ENCODE measurements at regions not wholly inside any gene's neighbourhood (a gene's known extent, or its start where the extent isn't known, plus 50 kb on each side); places are given as distances from the start of the nearest gene placed in this dataset.

- CTCF ChIA-PET = interaction anchor here (0.7 to 1.4 kb wide), 10 partner anchors 10 to 825 kb away, joined by 3 to 5 read pairs (median 3); no protein-coding TSS in a partner anchor
- Mint-ChIP-seq H3K9me3 (no peaks in the 10 kb centered on the region), H3K4me3 (no peak overlapping the region), H3K27me3 (ENCODE audit: low read depth) (peaks cover 14% of the 10 kb centered on the region), H3K4me1 (ENCODE audit: low read depth) (no peaks in the 10 kb centered on the region), H3K36me3 (ENCODE audit: low read depth) (no peaks in the 10 kb centered on the region), H3K27ac (no peak overlapping the region)
- intact Hi-C loops (cut with micrococcal nuclease) = no loop called here
- no peak for DNase-seq
Measured at GRCh38 chr1:199685369-199685768, 342.1 kb upstream of the NR5A2 start.

GRCh38 chr1:199687321-199687720, 340.2 kb upstream of the NR5A2 start:
- intact Hi-C loops (cut with micrococcal nuclease) = no loop called here
- Mint-ChIP-seq H3K4me3 (no peak overlapping the region), H3K36me3 (ENCODE audit: low read depth) (no peaks in the 10 kb centered on the region), H3K27ac (no peak overlapping the region), H3K9me3 (no peaks in the 10 kb centered on the region), H3K27me3 (ENCODE audit: low read depth) (peaks cover 22% of the 10 kb centered on the region), H3K4me1 (ENCODE audit: low read depth) (no peaks in the 10 kb centered on the region)
- no peak for DNase-seq
- CTCF ChIA-PET = no interaction called here

- no peak overlapping the region for H3K4me3 Mint-ChIP-seq
- no peaks in the 10 kb centered on the region for H3K9me3 Mint-ChIP-seq
- H3K27me3 Mint-ChIP-seq (ENCODE audit: low read depth) = peaks cover 25% of the 10 kb centered on the region
- intact Hi-C loops (cut with micrococcal nuclease) = no loop called here
- no peak for DNase-seq
- CTCF ChIA-PET = interaction anchor here (0.6 to 1.1 kb wide), 3 partner anchors 11 to 801 kb away, joined by 3 to 4 read pairs (median 3); no protein-coding TSS in a partner anchor
- no peaks in the 10 kb centered on the region for H3K36me3 Mint-ChIP-seq (ENCODE audit: low read depth)
- H3K4me1 Mint-ChIP-seq (ENCODE audit: low read depth) = no peaks in the 10 kb centered on the region
- no peak overlapping the region for H3K27ac Mint-ChIP-seq
Measured at GRCh38 chr1:199688133-199688676, 339.3 kb upstream of the NR5A2 start.

- Mint-ChIP-seq H3K36me3 (ENCODE audit: low read depth) (no peaks in the 10 kb centered on the region), H3K27ac (no peak overlapping the region), H3K27me3 (ENCODE audit: low read depth) (peaks cover 25% of the 10 kb centered on the region), H3K4me1 (ENCODE audit: low read depth) (no peaks in the 10 kb centered on the region), H3K9me3 (no peaks in the 10 kb centered on the region), H3K4me3 (no peak overlapping the region)
- no peak for DNase-seq
- intact Hi-C loops (cut with micrococcal nuclease) = no loop called here
- CTCF ChIA-PET = interaction anchor here (0.6 to 1.1 kb wide), 3 partner anchors 11 to 1155 kb away, joined by 3 to 6 read pairs (median 4); no protein-coding TSS in a partner anchor
Measured at GRCh38 chr1:199688774-199689173, 338.7 kb upstream of the NR5A2 start.

- no peak for DNase-seq
- Mint-ChIP-seq H3K4me3 (no peak overlapping the region), H3K9me3 (no peaks in the 10 kb centered on the region), H3K36me3 (ENCODE audit: low read depth) (no peaks in the 10 kb centered on the region), H3K4me1 (ENCODE audit: low read depth) (no peaks in the 10 kb centered on the region), H3K27ac (no peak overlapping the region), H3K27me3 (ENCODE audit: low read depth) (peaks cover 35% of the 10 kb centered on the region)
- CTCF ChIA-PET = no interaction called here
- intact Hi-C loops (cut with micrococcal nuclease) = no loop called here
Measured at GRCh38 chr1:199690496-199690895, 337.0 kb upstream of the NR5A2 start.

GRCh38 chr1:199691540-199691939, 336.0 kb upstream of the NR5A2 start:
- Mint-ChIP-seq H3K27me3 (ENCODE audit: low read depth) (peaks cover 36% of the 10 kb centered on the region), H3K4me1 (ENCODE audit: low read depth) (no peaks in the 10 kb centered on the region), H3K27ac (no peak overlapping the region), H3K36me3 (ENCODE audit: low read depth) (no peaks in the 10 kb centered on the region), H3K9me3 (no peaks in the 10 kb centered on the region), H3K4me3 (no peak overlapping the region)
- CTCF ChIA-PET = interaction anchor here (0.7 kb wide), 1 partner anchor 212 kb away, joined by 3 read pairs; no protein-coding TSS in a partner anchor
- DNase-seq = no peak
- intact Hi-C loops (cut with micrococcal nuclease) = no loop called here

- no peaks in the 10 kb centered on the region for H3K36me3 Mint-ChIP-seq (ENCODE audit: low read depth)
- intact Hi-C loops (cut with micrococcal nuclease) = no loop called here
Measured at GRCh38 chr1:199693724-199694123, 333.8 kb upstream of the NR5A2 start.

GRCh38 chr1:199696225-199696624, 331.3 kb upstream of the NR5A2 start:
- CTCF ChIA-PET = no interaction called here
- Mint-ChIP-seq H3K36me3 (ENCODE audit: low read depth) (no peaks in the 10 kb centered on the region), H3K9me3 (no peaks in the 10 kb centered on the region)

More at GRCh38 chr1:199693724-199694123, 333.8 kb upstream of the NR5A2 start:
- Mint-ChIP-seq H3K27ac (no peak overlapping the region), H3K27me3 (ENCODE audit: low read depth) (peaks cover 31% of the 10 kb centered on the region), H3K9me3 (no peaks in the 10 kb centered on the region), H3K4me3 (no peak overlapping the region), H3K4me1 (ENCODE audit: low read depth) (no peaks in the 10 kb centered on the region)
- no peak for DNase-seq
- CTCF ChIA-PET = no interaction called here

GRCh38 chr1:199698222-199698621, 329.3 kb upstream of the NR5A2 start:
- H3K4me3 Mint-ChIP-seq = no peak overlapping the region
- CTCF ChIA-PET = no interaction called here
- H3K36me3 Mint-ChIP-seq (ENCODE audit: low read depth) = no peaks in the 10 kb centered on the region
- no peak for DNase-seq
- H3K27me3 Mint-ChIP-seq (ENCODE audit: low read depth) = peaks cover 13% of the 10 kb centered on the region
- no peak overlapping the region for H3K27ac Mint-ChIP-seq
- H3K9me3 Mint-ChIP-seq = no peaks in the 10 kb centered on the region
- no peaks in the 10 kb centered on the region for H3K4me1 Mint-ChIP-seq (ENCODE audit: low read depth)
- intact Hi-C loops (cut with micrococcal nuclease) = no loop called here

More at GRCh38 chr1:199696225-199696624, 331.3 kb upstream of the NR5A2 start:
- Mint-ChIP-seq H3K27me3 (ENCODE audit: low read depth) (peaks cover 23% of the 10 kb centered on the region), H3K4me3 (no peak overlapping the region), H3K27ac (no peak overlapping the region), H3K4me1 (ENCODE audit: low read depth) (no peaks in the 10 kb centered on the region)
- no peak for DNase-seq
- intact Hi-C loops (cut with micrococcal nuclease) = no loop called here

GRCh38 chr1:199700551-199700950, 327.0 kb upstream of the NR5A2 start:
- DNase-seq = no peak
- H3K27me3 Mint-ChIP-seq (ENCODE audit: low read depth) = peaks cover 3% of the 10 kb centered on the region
- no peaks in the 10 kb centered on the region for H3K9me3 Mint-ChIP-seq
- H3K4me3 Mint-ChIP-seq = no peak overlapping the region
- H3K4me1 Mint-ChIP-seq (ENCODE audit: low read depth) = no peaks in the 10 kb centered on the region
- CTCF ChIA-PET = no interaction called here
- H3K36me3 Mint-ChIP-seq (ENCODE audit: low read depth) = no peaks in the 10 kb centered on the region
- H3K27ac Mint-ChIP-seq = no peak overlapping the region
- intact Hi-C loops (cut with micrococcal nuclease) = no loop called here

GRCh38 chr1:199701726-199702125, 325.8 kb upstream of the NR5A2 start:
- Mint-ChIP-seq H3K4me3 (no peak overlapping the region), H3K4me1 (ENCODE audit: low read depth) (no peaks in the 10 kb centered on the region), H3K27me3 (ENCODE audit: low read depth) (peaks cover 7% of the 10 kb centered on the region), H3K36me3 (ENCODE audit: low read depth) (no peaks in the 10 kb centered on the region), H3K9me3 (no peaks in the 10 kb centered on the region), H3K27ac (no peak overlapping the region)
- CTCF ChIA-PET = interaction anchor here (0.6 kb wide), 1 partner anchor 254 kb away, joined by 3 read pairs; no protein-coding TSS in a partner anchor
- intact Hi-C loops (cut with micrococcal nuclease) = no loop called here
- DNase-seq = no peak

- Mint-ChIP-seq H3K4me1 (ENCODE audit: low read depth) (no peaks in the 10 kb centered on the region), H3K36me3 (ENCODE audit: low read depth) (no peaks in the 10 kb centered on the region), H3K27me3 (ENCODE audit: low read depth) (peaks cover 11% of the 10 kb centered on the region), H3K4me3 (no peak overlapping the region), H3K9me3 (no peaks in the 10 kb centered on the region), H3K27ac (no peak overlapping the region)
- DNase-seq = no peak
- CTCF ChIA-PET = no interaction called here
- intact Hi-C loops (cut with micrococcal nuclease) = no loop called here
Measured at GRCh38 chr1:199704231-199704630, 323.3 kb upstream of the NR5A2 start.

- H3K9me3 Mint-ChIP-seq = peaks cover 8% of the 10 kb centered on the region
- H3K4me3 Mint-ChIP-seq = no peak overlapping the region
- intact Hi-C loops (cut with micrococcal nuclease) = no loop called here
- DNase-seq = no peak
- H3K4me1 Mint-ChIP-seq (ENCODE audit: low read depth) = no peaks in the 10 kb centered on the region
- no peaks in the 10 kb centered on the region for H3K36me3 Mint-ChIP-seq (ENCODE audit: low read depth)
- CTCF ChIA-PET = interaction anchor here (0.5 to 0.9 kb wide), 2 partner anchors 21 to 1044 kb away, joined by 3 read pairs; no protein-coding TSS in a partner anchor
- H3K27me3 Mint-ChIP-seq (ENCODE audit: low read depth) = peaks cover 19% of the 10 kb centered on the region
- no peak overlapping the region for H3K27ac Mint-ChIP-seq
Measured at GRCh38 chr1:199705825-199706224, 321.7 kb upstream of the NR5A2 start.
